ENCODE measurements at regions not wholly inside any gene's neighbourhood (a gene's known extent, or its start where the extent isn't known, plus 50 kb on each side); places are given as distances from the start of the nearest gene placed in this dataset.
"Not testable (repeated sequence)": the region's sequence is repeated elsewhere in the genome, so short reads cannot be mapped to it uniquely, and the experiment has no call there.

GRCh38 chr12:91718326-91718725 lies 427.3 kb downstream of the BTG1 start:
- DNase-seq (ENCODE audit: low read depth), result peak; percentile 9
- TF ChIP-seq CTCF (conservative IDR thresholded peaks at IDR 0.05; ENCODE audit: low read depth, low read length), result no peak
- H3K4me3 ChIP-seq (ENCODE audit: low read depth, low read length), result no peak overlapping the region

DNA sequence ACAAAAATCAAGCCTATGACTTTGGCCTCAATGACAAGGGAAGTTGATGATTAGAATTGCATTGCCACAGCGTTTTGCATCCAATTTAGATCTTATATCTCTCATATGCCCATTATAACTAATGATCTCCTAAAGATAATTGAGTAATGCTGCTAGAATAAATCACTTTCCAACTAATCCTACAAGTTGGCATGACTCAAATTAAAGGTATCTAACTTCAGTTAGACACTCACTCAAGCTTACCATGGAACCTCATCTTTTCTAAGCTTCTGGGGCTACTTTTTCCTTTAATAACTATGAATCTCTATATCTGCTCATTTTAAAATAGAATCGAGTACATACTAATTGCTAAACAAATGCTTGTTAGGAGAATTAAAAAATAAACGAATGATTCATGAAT lies 427.8 kb downstream of the BTG1 start:
- H3K4me3 ChIP-seq (ENCODE audit: low read depth, low read length), result no peak overlapping the region
- TF ChIP-seq CTCF (conservative IDR thresholded peaks at IDR 0.05; ENCODE audit: low read depth, low read length), result no peak
- no peak for DNase-seq (ENCODE audit: low read depth)

GRCh38 chr12:91711925-91712324 lies 433.7 kb downstream of the BTG1 start:
- H3K4me3 ChIP-seq (ENCODE audit: low read depth, low read length); DNase-seq (ENCODE audit: low read depth): not testable (repeated sequence)

- H3K4me3 ChIP-seq (ENCODE audit: low read depth, low read length), result no peak overlapping the region
- no peak for TF ChIP-seq CTCF (conservative IDR thresholded peaks at IDR 0.05; ENCODE audit: low read depth, low read length)
- no peak for DNase-seq (ENCODE audit: low read depth)
These were observed 439.2 kb downstream of the BTG1 start for GRCh38 chr12:91706466-91706865.

- peak; percentile 59 for DNase-seq (ENCODE audit: low read depth)
- H3K4me3 ChIP-seq (ENCODE audit: low read depth, low read length), result no peak overlapping the region
- no peak for TF ChIP-seq CTCF (conservative IDR thresholded peaks at IDR 0.05; ENCODE audit: low read depth, low read length)
These were observed 441.2 kb downstream of the BTG1 start for GRCh38 chr12:91704446-91704845.

GRCh38 chr12:91703491-91704283 lies 442.0 kb downstream of the BTG1 start:
- TF ChIP-seq CTCF (conservative IDR thresholded peaks at IDR 0.05; ENCODE audit: low read depth, low read length), result no peak
- no peak for DNase-seq (ENCODE audit: low read depth)
- H3K4me3 ChIP-seq (ENCODE audit: low read depth, low read length), result no peak overlapping the region

DNA sequence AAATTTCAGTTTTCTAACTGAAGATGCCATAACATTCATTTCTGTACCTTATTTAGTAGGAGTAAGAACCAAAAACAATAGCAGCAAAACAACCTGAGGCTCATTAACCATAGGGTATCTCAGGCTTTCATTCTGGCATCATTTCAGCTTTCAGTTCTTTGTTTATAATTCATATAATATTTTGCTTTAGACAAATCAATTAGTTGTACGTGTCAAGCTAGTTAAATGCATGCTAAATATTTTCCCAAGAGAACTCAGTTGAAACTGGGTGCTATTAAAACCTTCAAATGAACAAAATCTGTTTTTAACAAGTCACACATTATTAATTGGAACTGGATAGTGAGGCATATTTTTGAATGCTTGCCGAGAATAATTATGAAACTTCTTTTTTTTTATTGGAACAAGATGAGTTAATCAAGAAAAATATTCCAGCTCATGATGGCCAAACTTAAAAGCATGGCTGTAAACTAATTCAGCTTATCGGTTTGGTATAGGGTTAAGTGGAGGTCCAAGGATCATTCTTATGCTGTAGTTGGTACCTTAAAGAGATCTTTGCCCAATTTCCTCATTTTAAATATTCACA lies 442.7 kb downstream of the BTG1 start:
- no peak overlapping the region for H3K4me3 ChIP-seq (ENCODE audit: low read depth, low read length)
- no peak for TF ChIP-seq CTCF (conservative IDR thresholded peaks at IDR 0.05; ENCODE audit: low read depth, low read length)
- DNase-seq (ENCODE audit: low read depth), result no peak

Measured in choroid plexus epithelial cell (primary cell).